Testis (tissue), 2 donors: ENCODE measurements at regions not wholly inside any gene's neighbourhood (a gene's known extent, or its start where the extent isn't known, plus 50 kb on each side); places are given as distances from the start of the nearest gene placed in this dataset.

Source experiments
- CTCF ChIP-seq, 3 experiments: fragments of 450-650 bp in 2 of 3; fragments of 200-600 bp in 1 of 3; sonication (generic) in 1 of 3; IDR thresholded peaks; one replicate each; pipeline ENCODE4 v1.5.1; 2016 to 2019; ENCODE audit warnings: antibody characterized with exemption in 3 of 3, mild to moderate bottlenecking in 2 of 3, moderate library complexity in 1 of 3
- POLR2A ChIP-seq: fragments of 450-650 bp; IDR thresholded peaks from one replicate; pipeline ENCODE4 v1.6.1; 2017; ENCODE audit warnings: antibody characterized with exemption, mild to moderate bottlenecking, moderate library complexity

GRCh38 chr3:22318325-22318724 is 567.3 kb upstream of the ZNF385D start:
- TF ChIP-seq CTCF (IDR thresholded peaks at IDR 0.05) (no peak), POLR2A (no peak)
